GM10266 (cell line): ENCODE measurements at regions not wholly inside any gene's neighbourhood (a gene's known extent, or its start where the extent isn't known, plus 50 kb on each side); places are given as distances from the start of the nearest gene placed in this dataset.

ENCODE experiments used
- DNase-seq: peaks from one replicate; pipeline ENCODE4 v3.0.0; 2012; ENCODE audit errors: extremely low spot score
- CTCF ChIP-seq: IDR thresholded peaks from 2 replicates; pipeline ENCODE4 v1.5.1; 2012; ENCODE audit warnings: mild to moderate bottlenecking, low read depth; ENCODE audit not compliant: control insufficient read depth, insufficient read depth; ENCODE audit errors: missing control alignments

GRCh38 chr4:157795495-157795894, 377.3 kb downstream of the GASK1B start:
- no peak for TF ChIP-seq CTCF
- no peak for DNase-seq

- no peak for DNase-seq
- no peak for TF ChIP-seq CTCF
Measured at GRCh38 chr4:157792716-157793115, 380.1 kb downstream of the GASK1B start.

- DNase-seq = no peak
- TF ChIP-seq CTCF = no peak
Measured at GRCh38 chr4:157791236-157791635, 381.6 kb downstream of the GASK1B start.

- no peak for TF ChIP-seq CTCF
- no peak for DNase-seq
Measured at GRCh38 chr4:157787618-157788017, 385.2 kb downstream of the GASK1B start.

GRCh38 chr4:157781361-157781760, 391.5 kb downstream of the GASK1B start:
- no peak for TF ChIP-seq CTCF

GRCh38 chr4:157779081-157779480, 393.7 kb downstream of the GASK1B start:
- no peak for DNase-seq
- no peak for TF ChIP-seq CTCF

More at GRCh38 chr4:157781361-157781760, 391.5 kb downstream of the GASK1B start:
- DNase-seq = no peak

GRCh38 chr4:157776930-157777528, 395.8 kb downstream of the GASK1B start:
- TF ChIP-seq CTCF = no peak

More at GRCh38 chr4:157776930-157777528, 395.8 kb downstream of the GASK1B start:
- DNase-seq = no peak
